GM12878 (cell line): ENCODE measurements at regions not wholly inside any gene's neighbourhood (a gene's known extent, or its start where the extent isn't known, plus 50 kb on each side); places are given as distances from the start of the nearest gene placed in this dataset.

Experiments used
- CEBPB ChIP-seq, 2 experiments: fragments of 150-350 bp in 1 of 2; IDR thresholded peaks; 2 replicates each; pipeline ENCODE4 v1.6.1; 2012 to 2014; ENCODE audit warnings: low read depth in 2 of 2, low read length in 2 of 2, borderline replicate concordance in 1 of 2, inconsistent platforms in 1 of 2
- CREM ChIP-seq: IDR thresholded peaks from 2 replicates; pipeline ENCODE4 v1.6.1; 2014; ENCODE audit warnings: antibody characterized with exemption, low read depth
- ETV6 ChIP-seq, 2 experiments: fragments of 450-650 bp in 1 of 2; IDR thresholded peaks in 1 of 2; conservative IDR thresholded peaks in 1 of 2; 2 replicates each; pipeline ENCODE4 v1.6.1; 2014; ENCODE audit warnings: antibody characterized with exemption in 1 of 2, borderline replicate concordance in 1 of 2, low read depth in 1 of 2, mild to moderate bottlenecking in 1 of 2, moderate library complexity in 1 of 2
- FOS ChIP-seq: IDR thresholded peaks from 3 replicates; pipeline ENCODE4 v1.6.1; 2011; ENCODE audit warnings: borderline replicate concordance; ENCODE audit not compliant: insufficient read length; ENCODE audit errors: extremely low read depth
- JUNB ChIP-seq: IDR thresholded peaks from 2 replicates; pipeline ENCODE4 v1.6.1; 2016; ENCODE audit warnings: antibody characterized with exemption, mild to moderate bottlenecking
- POLR2A ChIP-seq: IDR thresholded peaks from 2 replicates; pipeline ENCODE4 v1.6.1; 2011; ENCODE audit warnings: low read depth, mild to moderate bottlenecking, low read length
- POLR2AphosphoS5 ChIP-seq: IDR thresholded peaks from 2 replicates; pipeline ENCODE4 v1.6.1; 2011; ENCODE audit warnings: mild to moderate bottlenecking, low read length, inconsistent platforms
- RBBP5 ChIP-seq: fragments of 200-600 bp; sonication (generic); conservative IDR thresholded peaks from 2 replicates; pipeline ENCODE4 v1.6.1; 2016
- YY1 ChIP-seq: IDR thresholded peaks from 2 replicates; pipeline ENCODE4 v1.6.1; 2011; ENCODE audit warnings: low read depth, mild to moderate bottlenecking, low read length
- ZNF274 ChIP-seq: IDR thresholded peaks from one replicate; pipeline ENCODE4 v1.8.0; 2011; ENCODE audit not compliant: insufficient read length, insufficient read depth

DNA sequence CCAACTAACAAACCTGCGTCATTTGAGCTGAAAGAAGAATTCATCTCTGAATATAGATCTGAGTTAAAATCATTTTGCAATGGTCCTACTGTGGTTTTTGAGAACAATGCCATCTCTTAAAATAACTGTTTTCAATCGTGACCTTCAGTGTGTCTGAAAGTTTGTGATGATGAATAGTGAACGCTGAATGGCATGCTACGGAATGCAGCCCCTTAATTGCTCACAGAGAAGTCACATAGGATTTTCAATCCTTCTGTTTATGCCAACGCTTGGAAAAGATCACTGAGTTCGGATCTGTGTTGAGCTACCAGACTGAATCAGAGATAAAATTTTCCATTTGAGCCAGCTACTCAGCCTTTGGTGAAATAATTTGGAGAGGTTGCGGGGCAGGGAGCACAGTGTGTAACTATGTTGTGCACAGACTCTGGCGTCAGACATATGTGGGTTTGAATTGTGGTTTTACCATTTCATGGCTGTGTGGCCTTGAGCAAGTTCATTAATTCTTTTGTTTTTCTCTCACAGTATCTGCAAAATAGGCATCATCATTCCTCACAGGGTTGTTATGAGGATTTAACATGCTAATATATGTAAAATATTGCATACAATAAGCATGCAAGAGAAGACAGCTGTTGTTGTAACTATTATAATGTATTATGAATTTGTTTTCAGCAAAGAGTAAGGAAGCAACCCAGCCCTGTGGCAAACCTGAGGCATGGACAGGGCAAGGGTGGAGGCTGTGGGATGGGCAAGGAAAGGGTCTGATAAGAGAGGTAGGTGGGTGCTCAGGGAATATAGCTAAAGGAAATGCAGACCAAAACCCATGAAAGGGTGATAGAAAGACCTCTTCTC lies 679.9 kb downstream of the KCNA4 start:
- TF ChIP-seq FOS (no peak), YY1 (no peak), CEBPB (IDR thresholded peaks at IDR 0.05; ENCODE audit: borderline replicate concordance in 1 of 2, low read depth in 2 of 2, low read length in 2 of 2) (no peak), CREM (no peak), JUNB (no peak), RBBP5 (no peak), ETV6 (conservative IDR thresholded peaks at IDR 0.05 in 1 of 2, IDR thresholded peaks at IDR 0.05 in 1 of 2; ENCODE audit: borderline replicate concordance in 1 of 2, low read depth in 1 of 2) (no peak), ZNF274 (no peak), POLR2A (no peak), POLR2AphosphoS5 (no peak)
